ENCODE measurements at regions not wholly inside any gene's neighbourhood (a gene's known extent, or its start where the extent isn't known, plus 50 kb on each side); places are given as distances from the start of the nearest gene placed in this dataset.
A peak's percentile ranks its signal among the peaks of the same experiment; 100 is the strongest.

GRCh38 chr15:70203981-70204560, 106.4 kb upstream of the TLE3 start:
- H3K4me1 ChIP-seq: peaks cover 0 to 28% (median 24%) of the 10 kb centered on the region in 4 donors
- WGBS: over 99% methylated on average over 8 of the region's 8 CpGs
- H3K27me3 ChIP-seq: no peaks in the 10 kb centered on the region
- no peak overlapping the region for H3K4me3 ChIP-seq
- TF ChIP-seq POLR2AphosphoS5 (IDR thresholded peaks at IDR 0.05) (no peak), POLR2A (IDR thresholded peaks at IDR 0.05; ENCODE audit: low read depth) (no peak), CTCF (IDR thresholded peaks at IDR 0.05) (no peak), EP300 (IDR thresholded peaks at IDR 0.05) (no peak)
- intact Hi-C loops (cut with DNase I): no loop called here
- no peak for DNase-seq (ENCODE audit: extremely low spot score)
- H3K36me3 ChIP-seq: no peaks in the 10 kb centered on the region
- no peak overlapping the region for H3K27ac ChIP-seq (replicated peaks in 1 of 4)
- H3K9me3 ChIP-seq: no peaks in the 10 kb centered on the region

GRCh38 chr15:70202756-70203155, 105.0 kb upstream of the TLE3 start:
- intact Hi-C loops (cut with DNase I): no loop called here
- Histone ChIP-seq H3K9me3 (no peaks in the 10 kb centered on the region), H3K4me3 (no peak overlapping the region), H3K27ac (replicated peaks in 1 of 4) (no peak overlapping the region), H3K4me1 (peaks cover 0 to 29% (median 24%) of the 10 kb centered on the region in 4 donors), H3K36me3 (no peaks in the 10 kb centered on the region), H3K27me3 (no peaks in the 10 kb centered on the region)
- DNase-seq (ENCODE audit: extremely low spot score): no peak
- WGBS: 61% methylated on average over 2 of the region's 2 CpGs
- TF ChIP-seq EP300 (IDR thresholded peaks at IDR 0.05) (no peak), POLR2AphosphoS5 (IDR thresholded peaks at IDR 0.05) (no peak), CTCF (IDR thresholded peaks at IDR 0.05) (no peak), POLR2A (IDR thresholded peaks at IDR 0.05; ENCODE audit: low read depth) (no peak)

- DNase-seq (ENCODE audit: extremely low spot score): no peak
- H3K4me1 ChIP-seq: peaks cover 1 to 34% (median 29%) of the 10 kb centered on the region in 4 donors
- H3K36me3 ChIP-seq: no peaks in the 10 kb centered on the region
- 91% methylated on average over 6 of the region's 6 CpGs for WGBS
- TF ChIP-seq CTCF (IDR thresholded peaks at IDR 0.05) (no peak), POLR2A (IDR thresholded peaks at IDR 0.05; ENCODE audit: low read depth) (no peak), POLR2AphosphoS5 (IDR thresholded peaks at IDR 0.05) (no peak), EP300 (IDR thresholded peaks at IDR 0.05) (no peak)
- H3K27me3 ChIP-seq: no peaks in the 10 kb centered on the region
- H3K27ac ChIP-seq (replicated peaks in 1 of 4): no peak overlapping the region
- no peak overlapping the region for H3K4me3 ChIP-seq
- H3K9me3 ChIP-seq: no peaks in the 10 kb centered on the region
- intact Hi-C loops (cut with DNase I): no loop called here
These were observed 103.7 kb upstream of the TLE3 start for GRCh38 chr15:70201425-70201775.

- H3K4me3 ChIP-seq: no peak overlapping the region
- H3K36me3 ChIP-seq: no peaks in the 10 kb centered on the region
- 59% methylated on average over 23 of the region's 23 CpGs for WGBS
- intact Hi-C loops (cut with DNase I): no loop called here
- H3K4me1 ChIP-seq: peaks cover 7 to 40% (median 36%) of the 10 kb centered on the region in 4 donors
- H3K9me3 ChIP-seq: no peaks in the 10 kb centered on the region
- no peak for DNase-seq (ENCODE audit: extremely low spot score)
- H3K27ac ChIP-seq (replicated peaks in 1 of 4): peak overlapping the region in 2 of 4 donors; percentile 35 to 61
- no peak for TF ChIP-seq CTCF (IDR thresholded peaks at IDR 0.05)
- TF ChIP-seq EP300 (IDR thresholded peaks at IDR 0.05): no peak
- peak in 1 of 2 donors; percentile 8 for TF ChIP-seq POLR2AphosphoS5 (IDR thresholded peaks at IDR 0.05)
- no peak for TF ChIP-seq POLR2A (IDR thresholded peaks at IDR 0.05; ENCODE audit: low read depth)
- H3K27me3 ChIP-seq: no peaks in the 10 kb centered on the region
These were observed 103.1 kb upstream of the TLE3 start for GRCh38 chr15:70200511-70201424.
